ENCODE measurements at regions not wholly inside any gene's neighbourhood (a gene's known extent, or its start where the extent isn't known, plus 50 kb on each side); places are given as distances from the start of the nearest gene placed in this dataset.
A peak's percentile ranks its signal among the peaks of the same experiment; 100 is the strongest.

DNA sequence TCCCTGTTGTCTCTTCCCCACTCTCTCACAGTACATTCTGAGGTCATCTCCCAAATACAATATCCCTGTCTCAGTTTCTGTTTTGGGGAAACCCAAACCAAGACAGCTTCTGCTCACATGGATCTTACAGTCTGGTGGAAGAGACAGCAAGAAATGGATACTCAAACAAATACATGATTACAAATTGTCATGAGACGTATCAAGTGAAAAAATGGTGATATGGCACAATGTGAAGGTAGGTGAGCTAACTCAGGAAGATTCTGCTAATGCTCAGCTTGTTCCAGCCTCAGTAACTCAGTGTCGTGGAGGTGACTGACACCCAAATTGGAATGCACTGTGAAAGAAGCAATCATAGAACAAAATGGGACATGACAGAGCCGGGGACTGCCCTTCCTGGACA lies 68.3 kb downstream of the CHST1 start:
- DNase-seq: no peak
- intact Hi-C loops (cut with micrococcal nuclease): no loop called here
- no peak for ATAC-seq

- no peak for DNase-seq
- intact Hi-C loops (cut with micrococcal nuclease): no loop called here
- no peak for ATAC-seq
Observed at GRCh38 chr11:45596571-45596970, 68.9 kb downstream of the CHST1 start.

DNA sequence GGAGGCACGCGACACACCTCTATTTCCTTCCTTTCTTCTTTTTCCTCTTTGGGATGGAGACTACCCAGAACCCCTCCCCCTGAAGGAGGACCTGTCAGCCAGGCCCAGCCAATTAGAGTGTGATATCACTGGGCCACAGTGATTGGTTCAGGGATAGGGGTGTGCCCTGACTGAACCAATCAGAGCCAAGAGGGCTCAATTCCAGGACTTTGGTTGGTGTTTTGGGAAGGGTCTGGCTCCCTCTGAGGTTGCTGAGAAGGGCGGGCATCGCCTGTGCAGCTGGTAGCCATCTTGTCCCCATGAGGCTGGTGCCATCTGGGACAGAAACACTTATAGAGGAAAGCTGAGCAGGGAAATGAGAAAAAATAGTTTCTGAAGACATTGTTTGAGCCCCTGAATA lies 71.4 kb downstream of the CHST1 start:
- intact Hi-C loops (cut with micrococcal nuclease): no loop called here
- DNase-seq (no peak), ATAC-seq (no peak)

GRCh38 chr11:45592636-45593035 lies 72.8 kb downstream of the CHST1 start:
- DNase-seq (no peak), ATAC-seq (no peak)
- intact Hi-C loops (cut with micrococcal nuclease): no loop called here

DNA sequence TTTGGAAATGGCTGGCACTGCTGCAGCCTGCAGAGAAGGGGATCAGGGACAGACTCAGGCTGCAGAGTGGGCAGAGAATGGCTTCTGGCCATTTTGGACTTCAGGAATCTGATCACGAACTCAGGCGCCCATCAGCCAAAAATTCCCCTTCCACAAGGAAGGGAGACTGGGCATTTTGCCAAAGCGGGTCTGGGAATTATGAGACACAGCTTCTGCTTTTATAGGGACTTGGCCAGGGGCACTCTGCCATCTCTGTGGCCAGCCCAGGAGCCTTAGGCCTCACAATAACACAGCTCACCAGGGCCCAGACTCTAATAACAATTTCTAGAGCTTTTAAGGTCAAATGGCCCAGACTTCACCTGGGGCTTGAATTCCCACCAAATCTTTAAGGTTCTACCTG lies 74.7 kb downstream of the CHST1 start:
- intact Hi-C loops (cut with micrococcal nuclease): no loop called here
- ATAC-seq: no peak
- DNase-seq: no peak

- ATAC-seq: no peak
- DNase-seq: no peak
- intact Hi-C loops (cut with micrococcal nuclease): no loop called here
Observed at GRCh38 chr11:45585205-45585604, 80.2 kb downstream of the CHST1 start.

DNA sequence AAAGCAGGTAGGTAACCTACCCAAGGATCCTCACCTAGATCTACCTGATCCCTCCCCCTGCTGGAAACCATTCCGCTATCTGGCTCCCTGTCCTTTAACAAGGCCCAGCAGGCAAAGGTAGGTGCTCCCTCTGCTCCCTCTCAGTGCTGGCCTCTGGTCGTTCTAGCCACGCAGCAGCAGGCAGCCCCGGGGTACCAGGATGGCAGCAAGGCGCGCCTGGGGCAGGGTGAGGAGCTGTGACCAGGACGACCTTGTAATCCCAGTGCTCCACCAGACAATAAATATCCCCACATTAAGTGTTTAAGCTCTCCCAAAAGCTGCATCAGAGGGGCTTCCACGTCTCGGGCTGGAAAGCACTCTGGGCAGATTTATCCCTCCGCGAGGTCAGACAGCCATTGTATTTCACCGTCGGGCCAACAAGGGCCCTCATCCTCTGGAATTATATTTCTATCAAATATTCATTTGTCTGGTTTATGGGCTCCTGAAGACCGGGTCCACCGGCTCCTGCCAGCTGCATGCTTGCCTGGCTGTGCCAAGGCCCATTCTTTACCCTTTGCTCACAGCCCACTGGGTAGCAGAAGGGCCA lies 81.3 kb downstream of the CHST1 start:
- no peak for DNase-seq
- no peak for ATAC-seq
- intact Hi-C loops (cut with micrococcal nuclease): no loop called here

GRCh38 chr11:45580399-45580798 lies 85.0 kb downstream of the CHST1 start:
- DNase-seq: no peak
- ATAC-seq: peak; percentile 27
- intact Hi-C loops (cut with micrococcal nuclease): no loop called here

DNA sequence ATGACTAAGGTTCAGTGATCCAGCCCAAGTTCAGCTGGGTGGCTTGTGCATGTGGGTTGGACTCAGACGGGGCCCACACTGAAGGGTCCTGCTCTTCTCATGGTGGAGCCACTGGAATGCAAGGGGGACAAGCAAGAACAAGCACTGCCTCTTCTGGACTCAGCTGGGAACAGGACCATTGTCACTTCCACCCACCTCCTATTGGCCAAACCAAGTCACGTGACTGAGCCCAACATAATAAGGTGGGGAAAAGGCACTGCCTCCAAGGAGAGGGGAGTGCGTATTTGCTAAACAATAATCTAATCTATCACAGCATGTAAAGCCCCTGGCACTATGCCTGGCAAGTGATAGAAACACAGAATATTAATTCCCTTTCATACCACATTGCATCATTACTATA lies 87.1 kb downstream of the CHST1 start:
- DNase-seq (no peak), ATAC-seq (no peak)
- intact Hi-C loops (cut with micrococcal nuclease): no loop called here

- intact Hi-C loops (cut with micrococcal nuclease): no loop called here
- DNase-seq (no peak), ATAC-seq (no peak)
Observed at GRCh38 chr11:45577752-45578151, 87.7 kb downstream of the CHST1 start.

GRCh38 chr11:45576461-45577215 lies 88.8 kb downstream of the CHST1 start:
- no peak for ATAC-seq
- intact Hi-C loops (cut with micrococcal nuclease): no loop called here
- DNase-seq: no peak

DNA sequence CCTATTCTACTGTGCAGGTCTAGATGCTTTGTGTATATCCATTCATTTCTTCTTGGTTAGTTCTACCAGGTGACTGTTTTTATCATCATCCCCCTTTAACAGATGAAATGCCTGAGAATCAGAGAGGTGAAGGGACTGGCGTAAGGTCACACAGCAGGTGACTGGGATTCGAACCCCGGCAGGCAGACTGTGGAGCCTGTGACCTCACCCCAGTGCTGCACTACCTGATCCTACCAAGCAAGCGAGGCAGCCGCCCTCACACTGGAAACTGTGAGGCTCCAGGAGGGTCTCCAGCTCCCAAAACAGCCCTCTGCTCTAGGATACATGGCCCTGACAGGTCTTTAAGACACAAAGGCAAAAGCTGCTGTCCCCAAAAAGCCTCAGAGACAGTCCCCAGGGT lies 91.7 kb downstream of the CHST1 start:
- intact Hi-C loops (cut with micrococcal nuclease): no loop called here
- ATAC-seq (no peak), DNase-seq (no peak)

DNA sequence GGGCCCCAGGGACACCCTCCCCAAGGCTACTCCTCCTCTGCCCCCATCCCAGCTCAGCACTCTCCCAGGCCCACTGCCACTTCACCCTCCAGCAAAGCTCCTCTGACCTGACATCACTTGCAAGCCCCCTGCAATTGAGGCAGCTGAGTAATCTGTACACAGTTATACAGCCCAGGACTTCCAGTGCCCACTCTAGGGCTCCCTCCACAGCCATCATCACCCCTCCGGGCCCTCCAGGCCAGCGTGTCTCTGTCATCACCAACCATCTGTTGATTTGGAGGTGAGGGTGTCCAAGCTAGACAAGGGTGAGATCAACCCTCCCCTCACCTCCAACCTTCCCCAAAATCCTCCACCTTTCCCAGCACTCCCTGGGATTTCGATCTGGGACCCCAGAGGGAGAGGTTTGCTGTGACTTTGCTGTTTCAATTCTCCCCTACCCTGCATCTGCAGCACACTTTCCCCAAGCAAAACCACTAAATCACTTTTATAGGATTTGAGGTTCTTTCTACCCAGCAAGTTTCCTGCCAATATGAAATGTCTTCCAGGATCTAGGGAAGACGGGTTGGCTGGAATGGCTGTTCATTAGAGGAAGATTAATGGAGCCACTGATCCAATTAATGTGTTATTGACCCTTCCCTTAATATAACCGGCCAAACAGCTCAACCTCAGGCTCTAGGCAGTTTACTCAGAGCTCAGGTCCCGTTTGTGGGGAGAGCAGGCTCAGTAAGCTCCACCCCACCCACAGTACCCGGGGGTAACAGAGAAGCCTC lies 92.9 kb downstream of the CHST1 start:
- intact Hi-C loops (cut with micrococcal nuclease): no loop called here
- DNase-seq (no peak), ATAC-seq (no peak)

DNA sequence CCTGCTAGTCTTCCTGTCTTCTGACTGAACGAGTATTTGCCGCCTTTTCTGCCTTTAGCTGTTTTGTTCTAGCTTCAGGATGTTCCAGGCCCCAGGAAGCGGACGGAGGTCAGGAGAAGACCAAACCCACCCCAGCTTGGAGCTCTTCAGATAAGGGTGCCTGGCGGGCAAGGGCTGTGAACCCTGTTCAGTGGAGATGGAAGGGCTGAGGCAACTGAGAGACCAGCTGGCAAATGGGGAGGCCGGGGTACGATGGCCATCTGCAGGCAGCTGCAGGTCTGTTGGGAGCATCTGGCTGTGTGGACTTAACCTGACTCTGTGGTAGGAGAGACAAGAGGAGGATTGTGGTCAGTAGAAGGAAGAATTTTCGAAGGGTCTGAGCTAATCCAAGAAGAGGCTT lies 95.6 kb downstream of the CHST1 start:
- DNase-seq: no peak
- ATAC-seq: no peak
- intact Hi-C loops (cut with micrococcal nuclease): no loop called here

DNA sequence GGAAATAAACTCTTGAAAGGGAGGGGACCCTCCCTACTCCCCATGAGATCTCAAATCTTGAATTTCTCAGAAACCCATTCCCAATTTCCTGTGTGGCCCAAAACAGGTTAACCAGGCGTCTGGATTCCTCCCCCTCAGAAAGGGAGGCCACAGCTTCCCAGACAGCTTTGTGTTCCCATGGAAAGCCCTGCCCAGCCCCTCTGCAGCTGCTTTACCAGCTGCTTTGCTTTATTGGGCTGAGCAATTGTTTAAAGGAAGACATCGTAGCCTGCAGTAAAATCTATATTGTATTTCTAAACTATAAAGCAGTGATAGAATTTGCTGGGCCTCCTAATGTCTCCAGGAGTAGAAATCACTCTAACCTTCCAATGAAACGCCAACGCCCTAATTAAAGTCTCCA lies 97.4 kb downstream of the CHST1 start:
- intact Hi-C loops (cut with micrococcal nuclease): no loop called here
- no peak for ATAC-seq

DNA sequence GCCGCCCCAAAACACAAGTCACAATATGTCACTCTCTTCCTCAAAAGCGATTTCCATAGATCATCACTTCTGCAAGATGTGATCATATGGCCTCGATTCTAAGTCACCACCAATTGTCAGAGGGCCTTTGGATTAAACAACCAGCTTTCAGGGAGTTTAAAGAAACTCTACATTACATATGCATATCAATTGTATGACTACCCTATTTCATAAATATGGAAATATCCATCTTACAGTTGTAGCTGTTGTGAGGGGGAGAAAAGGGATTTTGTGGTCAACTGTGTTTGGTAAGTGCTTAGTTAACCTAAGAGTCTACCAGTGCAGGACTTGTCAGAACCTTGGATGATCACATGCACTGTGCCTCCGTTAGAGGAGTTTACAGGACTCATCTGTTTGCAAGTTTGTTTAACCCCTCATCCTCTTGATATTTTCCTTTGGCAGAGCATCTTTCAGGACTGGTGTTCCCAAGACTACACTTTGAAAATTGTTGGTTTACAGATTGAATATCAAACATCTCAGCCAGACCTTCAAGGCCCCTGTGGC lies 99.9 kb downstream of the CHST1 start:
- ATAC-seq: no peak
- no peak for DNase-seq
- intact Hi-C loops (cut with micrococcal nuclease): no loop called here

More for the DNA sequence above, 97.4 kb downstream of the CHST1 start:
- DNase-seq: no peak

- ATAC-seq (peak; percentile 64), DNase-seq (no peak)
- intact Hi-C loops (cut with micrococcal nuclease): no loop called here
Observed at GRCh38 chr11:45563810-45564209, 101.6 kb downstream of the CHST1 start.

GRCh38 chr11:45563171-45563570 lies 102.3 kb downstream of the CHST1 start:
- intact Hi-C loops (cut with micrococcal nuclease): no loop called here
- DNase-seq: no peak

DNA sequence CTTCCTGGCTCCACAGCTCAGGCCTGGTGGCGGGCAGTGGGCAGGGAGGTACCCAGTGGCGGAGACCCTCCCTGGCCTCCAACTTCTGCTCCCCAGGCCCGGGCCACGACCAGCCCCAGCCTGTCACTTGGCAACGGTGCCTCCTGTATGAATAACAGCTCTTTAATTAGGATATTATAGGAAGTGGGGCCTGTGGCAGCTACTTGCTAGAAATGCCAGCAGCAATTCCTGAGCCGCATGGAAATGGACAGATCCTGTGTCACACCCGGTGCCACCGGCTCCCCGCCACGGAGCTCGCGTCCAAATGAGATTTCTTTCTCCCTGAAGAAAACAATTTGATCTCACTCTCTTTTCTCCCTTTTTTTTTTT lies 104.5 kb downstream of the CHST1 start:
- intact Hi-C loops (cut with micrococcal nuclease): no loop called here
- no peak for DNase-seq
- ATAC-seq: no peak

More at GRCh38 chr11:45563171-45563570, 102.3 kb downstream of the CHST1 start:
- no peak for ATAC-seq

DNA sequence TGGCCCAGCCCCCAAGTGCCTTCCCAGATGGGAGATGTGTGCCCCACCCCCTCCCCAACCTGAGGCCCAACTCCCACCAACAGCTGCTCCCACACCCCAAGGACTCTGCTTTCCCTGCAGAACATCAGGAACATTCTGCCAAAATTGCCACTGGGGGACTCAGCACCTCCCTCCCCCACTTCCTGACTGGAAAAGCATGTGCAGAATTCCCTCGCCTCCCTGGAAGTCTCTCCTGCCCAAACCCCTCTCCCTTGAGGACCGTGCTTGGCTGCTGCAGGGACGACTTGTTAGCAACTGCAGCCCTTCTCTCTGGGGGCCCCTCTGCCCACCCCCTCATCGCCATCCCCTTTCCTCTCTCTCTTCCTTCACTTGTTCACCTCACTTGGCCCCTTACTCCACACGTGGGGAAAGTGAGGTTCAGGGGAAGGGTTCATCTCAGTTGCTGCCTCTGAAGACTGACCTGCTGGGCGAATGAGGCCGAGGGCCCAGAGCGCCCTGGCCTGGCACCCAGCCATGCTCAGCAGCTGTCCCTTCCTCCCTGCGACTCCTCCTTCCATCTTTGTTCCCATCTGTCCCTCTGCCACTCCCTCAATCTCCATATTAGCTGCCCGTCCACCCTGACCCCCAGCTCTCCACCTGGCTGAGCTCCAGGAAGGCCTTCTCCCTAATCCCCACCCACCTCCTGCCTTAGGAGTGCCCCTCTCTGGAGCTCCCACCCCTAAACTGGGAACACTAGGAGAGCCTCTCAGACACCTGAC lies 105.1 kb downstream of the CHST1 start:
- intact Hi-C loops (cut with micrococcal nuclease): no loop called here
- DNase-seq (peak; percentile 51), ATAC-seq (peak; percentile 58)
